RWPE2 (cell line): ENCODE measurements at regions not wholly inside any gene's neighbourhood (a gene's known extent, or its start where the extent isn't known, plus 50 kb on each side); places are given as distances from the start of the nearest gene placed in this dataset.

ENCODE experiments used
- ATAC-seq: fragments of 200-7000 bp; cut with Tn5 transposase; 3 replicates; pipeline ENCODE4 v1.9.1; 2021; ENCODE audit warnings: low read depth
- DNase-seq: peaks from one replicate; pipeline ENCODE4 v3.0.0-alpha.2; 2020; ENCODE audit warnings: low spot score
- H3K27ac ChIP-seq: fragments of 450-650 bp; 2 replicates; pipeline ENCODE4 v1.5.1; 2017; ENCODE audit warnings: mild to moderate bottlenecking; ENCODE audit not compliant: poor library complexity, severe bottlenecking
- H3K27me3 ChIP-seq: fragments of 250-450 bp; sonication (Bioruptor Pico); 2 replicates; pipeline ENCODE4 v1.5.1; 2021; ENCODE audit warnings: mild to moderate bottlenecking, moderate library complexity; ENCODE audit not compliant: insufficient read depth, poor library complexity, severe bottlenecking
- H3K36me3 ChIP-seq: fragments of 250-450 bp; sonication (Bioruptor Pico); 2 replicates; pipeline ENCODE4 v1.5.1; 2020; ENCODE audit warnings: low read depth, mild to moderate bottlenecking, moderate library complexity
- H3K4me1 ChIP-seq: fragments of 250-450 bp; sonication (Bioruptor Pico); 2 replicates; pipeline ENCODE4 v1.5.1; 2021; ENCODE audit warnings: mild to moderate bottlenecking, moderate library complexity; ENCODE audit not compliant: insufficient read depth, poor library complexity, severe bottlenecking
- H3K4me3 ChIP-seq: fragments of 250-450 bp; sonication (Bioruptor Pico); 2 replicates; pipeline ENCODE4 v1.5.1; 2021; ENCODE audit warnings: mild to moderate bottlenecking, moderate library complexity; ENCODE audit not compliant: severe bottlenecking
- H3K9me3 ChIP-seq: fragments of 250-450 bp; sonication (Bioruptor Pico); 2 replicates; pipeline ENCODE4 v1.5.1; 2021; ENCODE audit warnings: mild to moderate bottlenecking, moderate library complexity; ENCODE audit not compliant: severe bottlenecking
- CTCF ChIP-seq: fragments of 450-650 bp; IDR thresholded peaks from one replicate; pipeline ENCODE4 v1.5.1; 2017; ENCODE audit warnings: mild to moderate bottlenecking, moderate library complexity; ENCODE audit not compliant: poor library complexity, severe bottlenecking

DNA sequence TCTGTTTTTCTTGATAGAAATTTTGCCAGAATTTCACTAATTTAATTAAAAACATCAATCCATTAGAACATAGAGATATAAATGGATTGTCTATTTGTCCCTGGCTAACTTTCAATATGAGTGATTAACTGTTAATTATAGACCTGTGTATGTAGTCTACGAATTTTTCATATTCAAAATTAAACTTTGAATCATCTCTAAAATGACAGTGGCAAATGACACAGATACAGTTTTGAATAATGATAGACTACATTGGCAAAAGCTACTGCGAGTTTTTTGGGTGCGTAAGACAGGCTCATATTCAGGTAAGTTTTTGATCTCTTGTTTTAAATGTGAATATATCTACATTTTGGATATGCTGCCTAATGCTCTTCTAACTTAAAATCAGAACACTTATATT is 86.0 kb upstream of the TBC1D5 start:
- no peak for TF ChIP-seq CTCF
- no peak overlapping the region for H3K4me3 ChIP-seq

DNA sequence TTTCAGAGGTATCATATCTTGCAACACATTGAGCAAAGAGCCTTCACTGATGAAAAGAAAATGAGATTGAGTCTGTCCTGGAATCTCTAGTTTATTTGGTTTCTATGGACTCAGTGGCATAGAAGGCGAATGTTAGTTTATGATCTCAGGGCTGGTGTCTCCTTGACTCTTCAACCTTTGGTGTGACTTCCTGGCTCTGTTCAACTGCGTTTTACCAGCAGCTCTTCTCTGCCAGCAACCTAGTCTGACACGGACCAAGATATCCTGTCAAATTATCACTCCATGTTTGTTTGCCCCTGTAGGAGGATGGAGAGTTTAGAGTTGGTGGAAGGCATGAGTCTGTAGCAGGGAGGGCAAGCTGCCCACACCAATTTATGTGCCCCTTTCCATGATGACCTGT is 82.9 kb upstream of the TBC1D5 start:
- no peaks in the 10 kb centered on the region for H3K9me3 ChIP-seq
- no peaks in the 10 kb centered on the region for H3K27me3 ChIP-seq
- no peak overlapping the region for H3K27ac ChIP-seq
- DNase-seq, result no peak
- no peak overlapping the region for H3K4me3 ChIP-seq
- no peaks in the 10 kb centered on the region for H3K4me1 ChIP-seq
- ATAC-seq, result no peak
- no peak for TF ChIP-seq CTCF
- no peaks in the 10 kb centered on the region for H3K36me3 ChIP-seq

More for the DNA sequence above, 86.0 kb upstream of the TBC1D5 start:
- DNase-seq (no peak), ATAC-seq (no peak)
- Histone ChIP-seq H3K27me3 (no peaks in the 10 kb centered on the region), H3K27ac (no peak overlapping the region), H3K9me3 (no peaks in the 10 kb centered on the region), H3K4me1 (peaks cover 13% of the 10 kb centered on the region), H3K36me3 (no peaks in the 10 kb centered on the region)

GRCh38 chr3:17823816-17824215 is 81.4 kb upstream of the TBC1D5 start:
- Histone ChIP-seq H3K4me1 (no peaks in the 10 kb centered on the region), H3K27me3 (no peaks in the 10 kb centered on the region), H3K36me3 (no peaks in the 10 kb centered on the region), H3K9me3 (no peaks in the 10 kb centered on the region), H3K27ac (no peak overlapping the region), H3K4me3 (no peak overlapping the region)
- DNase-seq (no peak), ATAC-seq (no peak)
- TF ChIP-seq CTCF, result no peak

DNA sequence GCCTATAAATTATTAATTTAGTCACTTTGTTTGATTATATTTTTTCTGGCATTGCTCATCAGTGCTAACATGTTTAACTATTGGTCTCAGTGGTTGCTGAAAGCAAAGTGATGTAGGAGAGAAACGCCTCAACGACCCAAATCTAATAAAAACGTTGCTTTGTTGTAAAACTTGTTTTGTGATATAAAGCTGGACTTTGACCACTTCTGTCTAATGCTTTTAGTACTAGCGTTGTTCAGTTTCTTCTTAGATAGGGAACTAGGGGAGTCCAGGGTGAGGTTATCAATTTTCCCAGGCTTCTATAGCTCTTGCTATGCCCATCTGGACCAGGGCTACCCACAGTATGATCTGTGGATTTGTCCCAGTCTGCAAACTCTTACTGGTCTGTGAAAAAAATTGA is 80.6 kb upstream of the TBC1D5 start:
- H3K27me3 ChIP-seq, result no peaks in the 10 kb centered on the region
- H3K36me3 ChIP-seq, result no peaks in the 10 kb centered on the region
- no peak overlapping the region for H3K4me3 ChIP-seq
- TF ChIP-seq CTCF, result no peak
- no peaks in the 10 kb centered on the region for H3K9me3 ChIP-seq
- DNase-seq (no peak), ATAC-seq (no peak)
- no peaks in the 10 kb centered on the region for H3K4me1 ChIP-seq
- no peak overlapping the region for H3K27ac ChIP-seq

DNA sequence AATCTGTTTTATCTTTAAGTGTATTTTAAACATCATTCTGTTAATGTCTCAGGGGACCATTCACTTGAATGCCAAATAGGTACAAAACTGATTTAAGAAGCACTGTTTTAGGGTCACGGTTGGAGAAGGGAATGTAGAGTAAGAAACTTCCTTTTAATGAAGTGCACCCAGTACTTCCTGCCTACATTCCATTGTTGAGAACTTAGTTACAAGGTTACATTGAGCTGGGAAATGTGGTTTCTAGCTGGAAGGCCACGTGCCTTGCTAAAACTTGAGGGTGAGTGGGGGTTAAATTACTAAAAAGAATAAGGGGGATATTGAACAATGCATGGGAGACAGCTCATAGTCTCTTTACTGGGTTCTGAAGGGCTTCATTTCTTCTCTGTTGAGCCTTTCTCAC is 78.3 kb upstream of the TBC1D5 start:
- Histone ChIP-seq H3K4me3 (no peak overlapping the region), H3K9me3 (no peaks in the 10 kb centered on the region), H3K27ac (no peak overlapping the region), H3K27me3 (no peaks in the 10 kb centered on the region), H3K4me1 (no peaks in the 10 kb centered on the region), H3K36me3 (no peaks in the 10 kb centered on the region)
- ATAC-seq, result no peak
- TF ChIP-seq CTCF, result no peak
- no peak for DNase-seq
